HS-5 (cell line): ENCODE measurements at regions not wholly inside any gene's neighbourhood (a gene's known extent, or its start where the extent isn't known, plus 50 kb on each side); places are given as distances from the start of the nearest gene placed in this dataset.

Source experiments
- DNase-seq: peaks from one replicate; pipeline ENCODE4 v3.0.0-alpha.2; 2012; ENCODE audit warnings: low read depth

- no peak for DNase-seq
These were observed 238.7 kb upstream of the SNX7 start for GRCh38 chr1:98422816-98423215.

GRCh38 chr1:98421085-98421435 lies 240.5 kb upstream of the SNX7 start:
- DNase-seq = no peak

- peak; percentile 18 for DNase-seq
These were observed 241.0 kb upstream of the SNX7 start for GRCh38 chr1:98420376-98421084.

- no peak for DNase-seq
These were observed 243.7 kb upstream of the SNX7 start for GRCh38 chr1:98417820-98418219.

GRCh38 chr1:98410082-98410481 lies 251.4 kb upstream of the SNX7 start:
- DNase-seq = no peak

GRCh38 chr1:98406352-98407088 lies 255.0 kb upstream of the SNX7 start:
- no peak for DNase-seq

GRCh38 chr1:98405581-98406074 lies 255.9 kb upstream of the SNX7 start:
- no peak for DNase-seq

- DNase-seq = no peak
These were observed 256.7 kb upstream of the SNX7 start for GRCh38 chr1:98404866-98405265.

GRCh38 chr1:98403963-98404480 lies 257.5 kb upstream of the SNX7 start:
- DNase-seq = no peak

GRCh38 chr1:98402860-98403259 lies 258.7 kb upstream of the SNX7 start:
- DNase-seq = no peak

- DNase-seq = no peak
These were observed 261.1 kb upstream of the SNX7 start for GRCh38 chr1:98400446-98400845.

GRCh38 chr1:98399218-98399617 lies 262.3 kb upstream of the SNX7 start:
- peak; percentile 18 for DNase-seq

GRCh38 chr1:98398649-98399048 lies 262.9 kb upstream of the SNX7 start:
- no peak for DNase-seq

GRCh38 chr1:98398092-98398491 lies 263.4 kb upstream of the SNX7 start:
- DNase-seq = no peak

GRCh38 chr1:98393719-98394118 lies 267.8 kb upstream of the SNX7 start:
- no peak for DNase-seq

- DNase-seq = no peak
These were observed 270.3 kb upstream of the SNX7 start for GRCh38 chr1:98391175-98391574.

- DNase-seq = peak; percentile 20
These were observed 271.7 kb upstream of the SNX7 start for GRCh38 chr1:98389809-98390208.

GRCh38 chr1:98388441-98388840 lies 273.1 kb upstream of the SNX7 start:
- peak; percentile 64 for DNase-seq

- DNase-seq = no peak
These were observed 273.8 kb upstream of the SNX7 start for GRCh38 chr1:98387701-98388100.

GRCh38 chr1:98386675-98387440 lies 274.7 kb upstream of the SNX7 start:
- DNase-seq = no peak

GRCh38 chr1:98385652-98386051 lies 275.9 kb upstream of the SNX7 start:
- DNase-seq = no peak

- DNase-seq = no peak
These were observed 276.9 kb upstream of the SNX7 start for GRCh38 chr1:98384461-98385141.
